ENCODE measurements at regions not wholly inside any gene's neighbourhood (a gene's known extent, or its start where the extent isn't known, plus 50 kb on each side); places are given as distances from the start of the nearest gene placed in this dataset.

DNA sequence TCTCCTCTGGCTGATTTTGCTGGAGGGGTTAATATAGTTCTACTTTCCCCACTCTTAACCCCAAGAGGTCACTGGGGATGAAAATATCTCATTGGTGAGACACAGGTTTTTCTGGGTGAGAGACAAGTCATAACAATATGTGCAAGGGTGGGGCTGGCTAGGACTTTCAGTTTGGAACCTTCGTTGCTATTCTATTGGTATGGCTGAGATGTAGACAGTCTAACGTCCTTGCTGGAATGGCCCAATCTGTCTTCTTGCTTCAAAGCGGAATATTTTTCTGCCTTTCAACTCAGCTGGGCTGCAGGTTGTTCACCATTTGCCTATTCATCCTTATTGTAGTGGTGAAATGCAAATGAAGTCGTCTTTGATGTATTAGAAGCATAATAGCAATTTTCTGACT lies 267.3 kb upstream of the MKI67 start:
- TF ChIP-seq POLR2A (IDR thresholded peaks at IDR 0.05; ENCODE audit: low read length) = no peak
- TF ChIP-seq GATA1 (IDR thresholded peaks at IDR 0.05; ENCODE audit: low read depth, low read length) = no peak

All from erythroblast (primary cell).